Activated naive CD8-positive, alpha-beta T cell treated with anti-CD3 and anti-CD28 coated beads for 36 hours (primary cell): ENCODE measurements at regions not wholly inside any gene's neighbourhood (a gene's known extent, or its start where the extent isn't known, plus 50 kb on each side); places are given as distances from the start of the nearest gene placed in this dataset.

Experiments used
- DNase-seq: peaks from one replicate; pipeline ENCODE4 v3.0.0; 2021
- H3K27ac Mint-ChIP-seq: one replicate; pipeline ENCODE4 v1.8.0; 2022; ENCODE audit warnings: mild to moderate bottlenecking, moderate library complexity, mixed read lengths
- H3K27me3 Mint-ChIP-seq: one replicate; pipeline ENCODE4 v1.8.0; 2022; ENCODE audit warnings: mild to moderate bottlenecking, mixed read lengths
- H3K36me3 Mint-ChIP-seq: one replicate; pipeline ENCODE4 v1.8.0; 2021; ENCODE audit warnings: mild to moderate bottlenecking, mixed read lengths
- H3K4me1 Mint-ChIP-seq: one replicate; pipeline ENCODE4 v1.8.0; 2021; ENCODE audit warnings: mixed read lengths
- H3K4me3 Mint-ChIP-seq: one replicate; pipeline ENCODE4 v1.8.0; 2022; ENCODE audit warnings: mild to moderate bottlenecking, moderate library complexity, mixed read lengths
- H3K9me3 Mint-ChIP-seq: one replicate; pipeline ENCODE4 v1.8.0; 2022; ENCODE audit warnings: mixed read lengths

DNA sequence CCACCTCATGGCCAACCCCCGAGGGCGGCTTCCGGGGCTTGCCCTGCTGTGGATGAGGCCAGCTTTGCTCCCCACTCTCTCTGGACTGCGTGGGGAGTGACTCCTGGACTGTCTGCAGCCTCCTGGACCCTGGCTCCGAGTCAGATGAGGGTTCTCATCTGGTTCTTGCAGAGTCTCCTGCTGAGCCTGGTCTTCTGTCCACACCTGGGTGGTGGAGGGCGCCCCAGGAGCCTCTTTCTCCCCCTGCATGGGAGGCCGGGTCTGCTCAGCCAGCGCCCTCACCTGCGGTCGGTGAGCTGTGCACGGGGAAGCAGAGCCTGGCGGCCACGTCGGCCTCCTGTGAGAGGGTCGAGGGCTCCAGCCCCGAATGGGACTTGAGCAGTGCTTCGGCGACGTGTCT is 78.3 kb downstream of the RTP5 start:
- Mint-ChIP-seq H3K9me3 (no peaks in the 10 kb centered on the region), H3K36me3 (no peaks in the 10 kb centered on the region), H3K27ac (no peak overlapping the region), H3K27me3 (no peaks in the 10 kb centered on the region), H3K4me1 (no peaks in the 10 kb centered on the region), H3K4me3 (no peak overlapping the region)
- DNase-seq, result no peak

- H3K27ac Mint-ChIP-seq, result no peak overlapping the region
- no peaks in the 10 kb centered on the region for H3K27me3 Mint-ChIP-seq
- H3K4me3 Mint-ChIP-seq, result no peak overlapping the region
- no peaks in the 10 kb centered on the region for H3K36me3 Mint-ChIP-seq
- DNase-seq, result no peak
- H3K4me1 Mint-ChIP-seq, result no peaks in the 10 kb centered on the region
- H3K9me3 Mint-ChIP-seq, result no peaks in the 10 kb centered on the region
Measured at GRCh38 chr2:241948299-241948897, 78.9 kb downstream of the RTP5 start.

DNA sequence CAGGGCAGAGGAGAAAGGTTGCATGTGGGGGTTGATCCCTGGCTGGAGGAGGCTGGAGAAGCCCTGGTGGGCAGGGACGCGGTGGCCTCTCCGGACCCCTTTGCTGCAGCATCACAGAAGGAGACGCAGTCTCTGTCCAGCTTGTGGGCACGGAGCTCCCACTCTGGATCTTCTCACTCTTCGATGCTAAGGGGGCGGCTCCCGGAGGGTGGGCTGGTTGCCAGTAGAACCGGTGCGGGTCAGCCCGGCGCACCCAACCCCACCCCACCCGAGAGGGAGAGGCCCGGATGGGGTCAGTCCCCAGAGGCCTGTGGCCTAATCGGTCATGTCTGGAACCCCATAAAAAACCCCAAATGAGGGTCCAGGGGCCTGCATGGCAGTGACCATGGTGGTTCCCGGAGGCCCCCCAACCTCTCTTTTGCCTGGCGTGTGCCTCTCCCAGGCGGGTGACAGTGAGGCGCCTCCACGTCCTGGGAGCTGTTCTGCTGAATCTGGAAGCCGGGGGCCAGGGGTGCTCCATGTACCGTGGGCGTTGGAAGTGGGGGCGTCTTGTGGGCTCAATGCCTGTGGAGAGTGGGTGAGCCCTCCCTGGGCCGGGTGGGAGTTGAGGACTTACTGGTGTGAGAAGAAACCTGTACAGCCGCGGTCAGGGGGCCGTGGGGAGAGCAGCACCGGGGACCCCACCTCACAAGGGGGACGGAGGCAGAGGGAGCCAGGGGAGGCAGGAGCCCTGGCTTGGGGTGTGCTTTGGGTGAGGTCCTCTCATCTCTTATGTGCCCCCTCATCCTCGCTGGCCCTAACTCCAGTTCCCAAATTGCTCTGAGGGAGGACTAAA is 79.6 kb downstream of the RTP5 start:
- H3K36me3 Mint-ChIP-seq, result no peaks in the 10 kb centered on the region
- DNase-seq, result no peak
- no peak overlapping the region for H3K27ac Mint-ChIP-seq
- no peak overlapping the region for H3K4me3 Mint-ChIP-seq
- H3K27me3 Mint-ChIP-seq, result no peaks in the 10 kb centered on the region
- H3K9me3 Mint-ChIP-seq, result no peaks in the 10 kb centered on the region
- no peaks in the 10 kb centered on the region for H3K4me1 Mint-ChIP-seq

DNA sequence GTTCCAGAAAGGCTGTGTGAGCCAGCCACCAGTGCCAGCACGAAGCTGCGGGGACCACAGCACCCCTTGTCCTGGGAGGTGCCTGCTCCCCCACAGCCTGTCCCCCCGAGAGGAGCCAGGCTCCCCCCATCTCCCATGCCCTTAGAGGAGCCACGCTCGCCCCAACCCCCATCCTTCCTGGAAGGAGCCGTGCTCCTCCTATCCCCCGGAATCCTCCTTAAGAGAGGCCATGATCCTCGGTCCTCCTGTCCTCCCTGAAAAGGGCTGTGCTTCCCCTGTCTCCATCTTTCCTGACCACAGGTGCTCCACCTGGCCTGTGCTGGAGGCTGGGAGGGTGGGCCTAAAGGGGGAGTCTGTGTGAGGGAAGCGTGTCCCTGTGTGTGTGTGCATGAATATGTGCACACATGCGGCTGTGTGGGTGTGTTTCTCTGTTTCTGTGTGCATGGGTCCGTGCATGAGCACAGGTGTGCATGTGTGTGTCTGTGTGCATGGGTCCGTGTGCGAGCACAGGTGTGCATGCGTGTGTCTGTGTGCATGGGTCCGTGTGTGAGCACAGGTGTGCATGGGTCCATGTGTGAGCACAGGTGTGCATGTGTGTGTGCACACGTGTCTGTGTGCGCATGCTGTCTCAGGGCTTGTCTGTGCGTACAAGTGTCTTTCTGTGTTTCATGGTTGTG is 80.3 kb downstream of the RTP5 start:
- Mint-ChIP-seq H3K4me1 (no peaks in the 10 kb centered on the region), H3K27me3 (no peaks in the 10 kb centered on the region), H3K27ac (no peak overlapping the region), H3K9me3 (no peaks in the 10 kb centered on the region), H3K36me3 (no peaks in the 10 kb centered on the region), H3K4me3 (no peak overlapping the region)
- DNase-seq, result no peak

- no peaks in the 10 kb centered on the region for H3K4me1 Mint-ChIP-seq
- H3K9me3 Mint-ChIP-seq, result no peaks in the 10 kb centered on the region
- H3K27me3 Mint-ChIP-seq, result no peaks in the 10 kb centered on the region
- no peak overlapping the region for H3K27ac Mint-ChIP-seq
- peak; percentile 48 for DNase-seq
- no peaks in the 10 kb centered on the region for H3K36me3 Mint-ChIP-seq
- no peak overlapping the region for H3K4me3 Mint-ChIP-seq
Measured at GRCh38 chr2:241950413-241951315, 81.1 kb downstream of the RTP5 start.

DNA sequence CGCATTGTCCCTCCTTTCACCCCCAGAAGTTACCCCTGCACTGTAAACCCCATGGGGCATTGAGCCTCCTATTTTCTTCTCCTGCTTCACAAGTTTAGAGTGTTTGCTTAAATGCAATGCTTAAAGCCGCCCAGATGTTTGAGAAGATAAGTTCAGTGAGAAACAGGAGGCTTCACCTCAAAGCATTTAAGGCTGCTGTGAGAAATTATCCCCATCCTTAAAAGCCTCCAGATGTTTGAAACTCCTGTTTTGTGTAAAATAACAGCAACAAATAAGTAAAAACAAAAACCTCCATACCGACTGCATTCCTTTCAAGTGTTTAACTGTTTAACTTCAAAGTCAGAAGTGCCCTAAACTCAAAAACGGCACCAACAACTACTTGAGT is 81.8 kb downstream of the RTP5 start:
- no peaks in the 10 kb centered on the region for H3K27me3 Mint-ChIP-seq
- DNase-seq, result no peak
- no peaks in the 10 kb centered on the region for H3K4me1 Mint-ChIP-seq
- no peaks in the 10 kb centered on the region for H3K9me3 Mint-ChIP-seq
- no peak overlapping the region for H3K27ac Mint-ChIP-seq
- no peak overlapping the region for H3K4me3 Mint-ChIP-seq
- peaks cover 1% of the 10 kb centered on the region for H3K36me3 Mint-ChIP-seq

GRCh38 chr2:241951920-241952319 is 82.4 kb downstream of the RTP5 start:
- H3K4me3 Mint-ChIP-seq, result no peak overlapping the region
- no peak for DNase-seq
- H3K9me3 Mint-ChIP-seq, result no peaks in the 10 kb centered on the region
- no peaks in the 10 kb centered on the region for H3K27me3 Mint-ChIP-seq
- H3K4me1 Mint-ChIP-seq, result no peaks in the 10 kb centered on the region
- H3K27ac Mint-ChIP-seq, result no peak overlapping the region
- H3K36me3 Mint-ChIP-seq, result peaks cover 3% of the 10 kb centered on the region

DNA sequence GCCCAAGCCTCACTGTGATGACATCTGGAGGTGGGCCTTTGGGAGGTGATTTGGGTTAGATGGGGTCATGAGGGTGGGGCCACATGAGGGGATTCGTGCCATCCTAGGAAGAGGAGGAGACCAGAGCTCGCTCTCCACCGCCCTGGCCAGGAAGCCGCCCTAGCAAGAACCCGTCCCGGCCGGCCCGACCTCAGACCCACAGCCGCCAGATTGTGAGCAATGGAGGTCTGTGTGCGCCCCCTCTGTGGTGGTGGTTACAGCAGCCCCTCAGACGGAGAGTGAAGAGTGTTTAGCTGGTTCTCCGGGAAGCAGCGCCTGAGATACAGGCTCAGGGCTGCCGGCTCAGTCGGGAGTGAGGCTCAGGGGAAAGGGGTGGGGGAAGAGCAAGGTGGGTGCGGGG is 83.3 kb downstream of the RTP5 start:
- no peak overlapping the region for H3K4me3 Mint-ChIP-seq
- no peaks in the 10 kb centered on the region for H3K4me1 Mint-ChIP-seq
- no peak overlapping the region for H3K27ac Mint-ChIP-seq
- H3K9me3 Mint-ChIP-seq, result no peaks in the 10 kb centered on the region
- H3K36me3 Mint-ChIP-seq, result peaks cover 5% of the 10 kb centered on the region
- DNase-seq, result no peak
- no peaks in the 10 kb centered on the region for H3K27me3 Mint-ChIP-seq

DNA sequence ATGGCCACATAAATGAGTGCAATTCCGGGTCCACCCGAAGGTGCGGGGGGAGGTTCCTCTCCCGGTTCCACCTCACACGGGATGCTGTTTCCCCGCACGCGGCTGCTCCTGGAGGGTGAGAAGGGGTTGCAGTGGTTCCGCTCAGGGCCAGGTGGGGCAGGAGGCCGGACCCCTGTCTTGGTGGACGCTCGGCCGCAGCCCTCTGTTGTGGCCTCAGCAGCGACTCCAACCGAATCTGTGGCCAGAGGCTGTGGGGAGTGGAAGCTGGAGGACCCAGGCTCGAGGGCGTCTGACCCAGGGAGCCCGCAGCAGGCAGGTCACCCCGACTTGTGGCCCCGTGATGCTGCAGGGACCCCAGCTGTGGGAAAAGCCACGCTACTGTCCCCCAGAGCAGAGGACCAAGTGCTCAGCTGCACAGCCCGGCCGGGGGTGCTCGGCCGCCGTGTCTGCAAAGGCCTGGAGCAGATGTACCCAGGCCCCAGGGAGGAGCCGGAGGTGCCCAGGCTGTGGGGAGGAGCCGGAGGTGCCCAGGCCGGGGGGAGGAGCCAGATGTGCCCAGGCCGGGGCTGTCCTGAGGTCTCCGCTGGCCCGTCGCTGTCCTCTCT is 83.9 kb downstream of the RTP5 start:
- no peak for DNase-seq
- Mint-ChIP-seq H3K36me3 (peaks cover 10% of the 10 kb centered on the region), H3K27me3 (no peaks in the 10 kb centered on the region), H3K4me1 (no peaks in the 10 kb centered on the region), H3K4me3 (no peak overlapping the region), H3K27ac (no peak overlapping the region), H3K9me3 (no peaks in the 10 kb centered on the region)

- Mint-ChIP-seq H3K4me3 (no peak overlapping the region), H3K27ac (peak overlapping the region; percentile 34), H3K4me1 (peaks cover 2% of the 10 kb centered on the region), H3K27me3 (no peaks in the 10 kb centered on the region), H3K36me3 (peaks cover 14% of the 10 kb centered on the region), H3K9me3 (no peaks in the 10 kb centered on the region)
- no peak for DNase-seq
Measured at GRCh38 chr2:241956521-241957110, 87.1 kb downstream of the RTP5 start.

GRCh38 chr2:241957276-241957675 is 87.7 kb downstream of the RTP5 start:
- H3K27ac Mint-ChIP-seq, result no peak overlapping the region
- no peak for DNase-seq
- peaks cover 9% of the 10 kb centered on the region for H3K4me1 Mint-ChIP-seq
- no peak overlapping the region for H3K4me3 Mint-ChIP-seq
- no peaks in the 10 kb centered on the region for H3K9me3 Mint-ChIP-seq
- peaks cover 14% of the 10 kb centered on the region for H3K36me3 Mint-ChIP-seq
- no peaks in the 10 kb centered on the region for H3K27me3 Mint-ChIP-seq

DNA sequence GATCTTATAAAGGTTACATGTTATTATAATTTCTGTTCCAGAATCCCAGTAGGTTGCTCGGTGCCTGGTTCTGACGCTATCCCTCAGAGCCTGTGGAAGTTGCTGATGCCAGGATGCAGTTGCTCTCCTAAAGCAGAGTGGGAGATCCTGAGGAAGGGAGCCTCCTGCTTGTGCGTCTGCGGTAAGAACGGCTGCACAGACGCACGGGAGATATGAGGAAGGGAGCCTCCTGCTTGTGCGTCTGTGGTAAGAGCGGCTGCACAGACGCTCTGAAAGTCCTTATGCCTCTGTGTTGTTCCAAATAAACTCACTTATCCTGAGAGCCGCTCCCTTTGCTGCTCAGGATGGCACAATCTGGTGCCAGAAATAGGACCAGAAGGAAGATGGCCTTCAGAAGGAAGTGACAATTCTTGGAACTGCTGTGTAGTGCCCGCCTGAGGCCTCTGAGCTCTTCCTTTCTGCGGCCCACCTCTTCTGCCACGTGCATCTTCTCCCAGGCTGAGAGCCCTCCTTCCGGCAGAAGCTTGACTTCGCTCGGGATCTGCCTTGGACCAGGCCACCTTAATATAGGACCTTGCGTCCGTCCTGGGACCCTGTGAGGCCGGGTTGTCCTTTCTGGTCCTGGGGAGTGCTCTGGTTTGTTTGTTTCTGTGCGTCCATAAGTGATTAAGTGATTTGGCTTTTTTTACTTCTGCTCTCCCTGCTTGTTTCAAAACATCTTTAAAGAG is 89.5 kb downstream of the RTP5 start:
- Mint-ChIP-seq H3K27me3 (no peaks in the 10 kb centered on the region), H3K36me3 (peaks cover 14% of the 10 kb centered on the region), H3K4me3 (no peak overlapping the region), H3K27ac (no peak overlapping the region), H3K4me1 (peaks cover 16% of the 10 kb centered on the region), H3K9me3 (no peaks in the 10 kb centered on the region)
- DNase-seq, result no peak

GRCh38 chr2:241959751-241960269 is 90.3 kb downstream of the RTP5 start:
- H3K27ac Mint-ChIP-seq, result no peak overlapping the region
- DNase-seq, result no peak
- H3K4me3 Mint-ChIP-seq, result no peak overlapping the region
- no peaks in the 10 kb centered on the region for H3K9me3 Mint-ChIP-seq
- H3K36me3 Mint-ChIP-seq, result peaks cover 14% of the 10 kb centered on the region
- no peaks in the 10 kb centered on the region for H3K27me3 Mint-ChIP-seq
- peaks cover 16% of the 10 kb centered on the region for H3K4me1 Mint-ChIP-seq

- Mint-ChIP-seq H3K4me3 (no peak overlapping the region), H3K27me3 (no peaks in the 10 kb centered on the region), H3K36me3 (peaks cover 11% of the 10 kb centered on the region), H3K27ac (no peak overlapping the region), H3K9me3 (no peaks in the 10 kb centered on the region), H3K4me1 (peaks cover 30% of the 10 kb centered on the region)
- DNase-seq, result no peak
Measured at GRCh38 chr2:241961454-241961853, 91.9 kb downstream of the RTP5 start.
